Coronary artery (tissue), 2 donors: ENCODE measurements at regions not wholly inside any gene's neighbourhood (a gene's known extent, or its start where the extent isn't known, plus 50 kb on each side); places are given as distances from the start of the nearest gene placed in this dataset.

Source experiments
- DNase-seq: peaks from one replicate; pipeline ENCODE4 v3.0.0-alpha.2; 2017; ENCODE audit warnings: low spot score
- H3K27ac ChIP-seq, 2 donors: fragments of 200-600 bp; sonication (generic); one replicate each; pipeline ENCODE4 v1.5.1; 2016 to 2019
- H3K4me3 ChIP-seq: fragments of 200-600 bp; sonication (generic); 2 replicates; pipeline ENCODE4 v1.5.1; 2016; ENCODE audit warnings: mild to moderate bottlenecking, moderate library complexity
- CTCF ChIP-seq: fragments of 200-600 bp; sonication (generic); IDR thresholded peaks from one replicate; pipeline ENCODE4 v1.5.1; 2019; ENCODE audit warnings: antibody characterized with exemption

DNA sequence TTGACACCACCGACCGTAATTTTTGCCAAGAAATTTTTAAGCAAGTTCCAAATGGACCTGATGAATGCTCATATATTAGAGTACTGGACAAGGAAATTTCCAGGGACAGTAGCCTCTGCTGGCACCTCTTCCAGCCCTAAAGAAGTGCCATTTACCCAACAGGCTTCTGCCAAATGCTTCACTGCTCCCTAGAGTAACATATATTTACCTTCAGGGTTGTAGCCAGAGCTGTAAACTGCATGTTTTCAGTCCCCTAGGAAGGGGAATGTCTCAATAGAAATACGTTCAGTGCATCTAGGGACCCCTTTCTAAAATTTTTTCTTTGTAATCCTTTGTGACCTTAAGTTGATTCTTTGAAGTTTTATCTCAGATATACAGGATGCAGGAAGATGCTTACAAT lies 143.1 kb upstream of the SMAD1 start:
- DNase-seq, result no peak
- no peak overlapping the region for H3K27ac ChIP-seq
- no peak overlapping the region for H3K4me3 ChIP-seq
- TF ChIP-seq CTCF, result no peak

- TF ChIP-seq CTCF, result no peak
- no peak overlapping the region for H3K27ac ChIP-seq
- no peak for DNase-seq
- no peak overlapping the region for H3K4me3 ChIP-seq
These were observed 144.3 kb upstream of the SMAD1 start for GRCh38 chr4:145337391-145337790.

DNA sequence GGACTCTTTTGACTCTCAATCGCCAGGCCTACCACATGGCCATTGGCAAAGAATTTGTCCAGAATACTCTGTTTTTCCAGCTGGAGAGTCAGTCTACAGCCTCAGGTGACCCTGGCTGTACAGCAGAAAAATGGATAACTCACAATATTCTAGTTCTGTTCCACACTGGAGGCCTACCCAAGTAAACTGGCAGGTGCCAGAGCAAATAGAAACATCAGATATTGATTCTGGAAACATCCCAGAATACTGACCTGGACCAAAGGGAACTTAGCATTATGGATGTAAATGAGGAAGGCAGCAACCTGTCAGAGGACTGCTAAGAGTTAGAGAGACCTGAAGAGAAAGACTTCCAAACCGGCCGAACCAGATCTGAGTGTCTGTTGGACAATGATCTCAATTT lies 147.9 kb upstream of the SMAD1 start:
- no peak for DNase-seq
- H3K27ac ChIP-seq, result no peak overlapping the region
- no peak for TF ChIP-seq CTCF
- H3K4me3 ChIP-seq, result no peak overlapping the region

DNA sequence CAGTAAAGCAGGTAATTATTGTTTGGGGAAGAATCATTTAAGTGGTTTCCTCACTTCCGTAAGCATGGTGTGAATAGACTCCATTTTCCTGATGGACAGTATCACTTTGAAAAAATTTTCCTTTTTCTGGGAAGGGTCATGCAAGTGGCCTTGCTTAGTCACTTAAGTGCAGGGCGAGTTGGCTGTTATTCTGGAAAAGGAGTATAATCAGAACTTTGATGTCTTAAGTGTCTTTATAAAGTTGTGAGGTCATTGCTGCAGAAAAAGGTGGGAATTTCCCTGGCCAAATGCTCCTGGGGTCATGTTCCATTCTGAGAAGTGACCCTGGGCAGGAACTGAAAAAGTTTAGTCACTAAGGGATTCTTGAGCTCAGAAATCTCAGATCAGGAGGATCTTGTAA lies 146.1 kb upstream of the OTUD4 start:
- Histone ChIP-seq H3K27ac (no peak overlapping the region), H3K4me3 (no peak overlapping the region)
- DNase-seq, result no peak
- TF ChIP-seq CTCF, result no peak

GRCh38 chr4:145324161-145324560 lies 143.8 kb upstream of the OTUD4 start:
- DNase-seq, result no peak
- TF ChIP-seq CTCF, result no peak
- no peak overlapping the region for H3K4me3 ChIP-seq
- H3K27ac ChIP-seq, result no peak overlapping the region

GRCh38 chr4:145320294-145320693 lies 139.9 kb upstream of the OTUD4 start:
- TF ChIP-seq CTCF, result no peak
- DNase-seq, result no peak
- Histone ChIP-seq H3K27ac (no peak overlapping the region), H3K4me3 (no peak overlapping the region)

GRCh38 chr4:145319751-145320150 lies 139.4 kb upstream of the OTUD4 start:
- TF ChIP-seq CTCF, result no peak

More at GRCh38 chr4:145319751-145320150, 139.4 kb upstream of the OTUD4 start:
- H3K27ac ChIP-seq, result no peak overlapping the region
- no peak for DNase-seq
- H3K4me3 ChIP-seq, result no peak overlapping the region
